Esophagus squamous epithelium (tissue), 4 donors: ENCODE measurements at regions not wholly inside any gene's neighbourhood (a gene's known extent, or its start where the extent isn't known, plus 50 kb on each side); places are given as distances from the start of the nearest gene placed in this dataset.

Experiments used
- CTCF ChIP-seq, 6 experiments: fragments of 450-650 bp in 4 of 6; fragments of 200-600 bp in 2 of 6; sonication (generic) in 2 of 6; IDR thresholded peaks; one replicate each; pipeline ENCODE4 v1.5.1; 2016 to 2019; ENCODE audit warnings: antibody characterized with exemption in 6 of 6, mild to moderate bottlenecking in 4 of 6, moderate library complexity in 4 of 6
- POLR2A ChIP-seq, 4 donors: fragments of 450-650 bp; IDR thresholded peaks; one replicate each; pipeline ENCODE4 v1.6.1; 2017; ENCODE audit warnings: antibody characterized with exemption in 4 of 4, mild to moderate bottlenecking in 4 of 4, moderate library complexity in 3 of 4

GRCh38 chr3:181554233-181554765 lies 157.4 kb upstream of the SOX2 start:
- no peak for TF ChIP-seq CTCF (IDR thresholded peaks at IDR 0.05)
- TF ChIP-seq POLR2A (IDR thresholded peaks at IDR 0.05) = no peak
